Colonic mucosa (tissue), 4 donors: ENCODE measurements at regions not wholly inside any gene's neighbourhood (a gene's known extent, or its start where the extent isn't known, plus 50 kb on each side); places are given as distances from the start of the nearest gene placed in this dataset.

ENCODE experiments used
- DNase-seq: peaks from one replicate; pipeline ENCODE4 v3.0.0-alpha.2; 2020
- H3K27ac ChIP-seq: fragments of 200-600 bp; one replicate; pipeline ENCODE4 v1.8.0; 2021
- H3K27me3 ChIP-seq: fragments of 200-600 bp; one replicate; pipeline ENCODE4 v1.8.0; 2021
- H3K36me3 ChIP-seq: fragments of 200-600 bp; one replicate; pipeline ENCODE4 v1.8.0; 2021
- H3K4me1 ChIP-seq: fragments of 200-600 bp; one replicate; pipeline ENCODE4 v1.8.0; 2021; ENCODE audit warnings: mild to moderate bottlenecking
- H3K4me3 ChIP-seq: fragments of 200-600 bp; one replicate; pipeline ENCODE4 v1.8.0; 2021
- H3K9ac ChIP-seq, 2 donors: one replicate each; pipeline ENCODE4 v1.7.0; 2013; ENCODE audit warnings: control low read depth in 2 of 2, low read depth in 2 of 2, low read length in 2 of 2
- H3K9me3 ChIP-seq: fragments of 200-600 bp; one replicate; pipeline ENCODE4 v1.8.0; 2021
- CTCF ChIP-seq: fragments of 200-600 bp; IDR thresholded peaks from one replicate; pipeline ENCODE4 v1.8.0; 2022; ENCODE audit warnings: antibody characterized with exemption, mild to moderate bottlenecking
- intact Hi-C: fragments of 100-400 bp; cut with DNase I; formaldehyde crosslinking; loops from one replicate; pipeline ENCODE4 v1.14.1; 2022
- donor health status: healthy.
- donor health status: DM: no; HTN: no; CAD: no.
- donor health status: DM: no; HTN: no; CAD: no.

- intact Hi-C loops: no loop called here
- Histone ChIP-seq H3K27me3 (no peaks in the 10 kb centered on the region), H3K4me1 (no peaks in the 10 kb centered on the region), H3K9ac (no peak overlapping the region), H3K4me3 (no peak overlapping the region), H3K27ac (no peak overlapping the region), H3K9me3 (no peaks in the 10 kb centered on the region), H3K36me3 (no peaks in the 10 kb centered on the region)
- no peak for TF ChIP-seq CTCF
- no peak for DNase-seq
Observed at GRCh38 chr5:61647672-61648071, 315.6 kb downstream of the ZSWIM6 start.

GRCh38 chr5:61649231-61649630 is 317.2 kb downstream of the ZSWIM6 start:
- DNase-seq: no peak
- Histone ChIP-seq H3K27ac (no peak overlapping the region), H3K27me3 (no peaks in the 10 kb centered on the region), H3K9ac (no peak overlapping the region), H3K4me1 (no peaks in the 10 kb centered on the region), H3K36me3 (no peaks in the 10 kb centered on the region), H3K9me3 (no peaks in the 10 kb centered on the region), H3K4me3 (no peak overlapping the region)
- no peak for TF ChIP-seq CTCF
- intact Hi-C loops: no loop called here

- no peak overlapping the region for H3K9ac ChIP-seq
- no peak overlapping the region for H3K4me3 ChIP-seq
- intact Hi-C loops: loop anchor here (10.0 kb wide), 3 partner anchors 315 to 595 kb away; partner anchors contain the start of gene ZSWIM6
- H3K9me3 ChIP-seq: no peaks in the 10 kb centered on the region
- no peaks in the 10 kb centered on the region for H3K27me3 ChIP-seq
- no peak for DNase-seq
- no peaks in the 10 kb centered on the region for H3K4me1 ChIP-seq
- no peak overlapping the region for H3K27ac ChIP-seq
- no peaks in the 10 kb centered on the region for H3K36me3 ChIP-seq
- TF ChIP-seq CTCF: no peak
Observed at GRCh38 chr5:61649971-61650370, 317.9 kb downstream of the ZSWIM6 start.

GRCh38 chr5:61650661-61651060 is 318.6 kb downstream of the ZSWIM6 start:
- H3K4me3 ChIP-seq: no peak overlapping the region
- H3K27me3 ChIP-seq: no peaks in the 10 kb centered on the region
- H3K36me3 ChIP-seq: no peaks in the 10 kb centered on the region
- no peak overlapping the region for H3K27ac ChIP-seq
- no peaks in the 10 kb centered on the region for H3K9me3 ChIP-seq
- no peak for DNase-seq
- no peaks in the 10 kb centered on the region for H3K4me1 ChIP-seq
- TF ChIP-seq CTCF: no peak
- intact Hi-C loops: loop anchor here (10.0 kb wide), 3 partner anchors 316 to 596 kb away; partner anchors contain the start of gene ZSWIM6
- no peak overlapping the region for H3K9ac ChIP-seq

GRCh38 chr5:61651195-61651594 is 319.1 kb downstream of the ZSWIM6 start:
- intact Hi-C loops: loop anchor here (10.0 kb wide), 3 partner anchors 316 to 596 kb away; partner anchors contain the start of gene ZSWIM6
- H3K9ac ChIP-seq: no peak overlapping the region
- no peaks in the 10 kb centered on the region for H3K4me1 ChIP-seq
- no peaks in the 10 kb centered on the region for H3K27me3 ChIP-seq
- H3K36me3 ChIP-seq: no peaks in the 10 kb centered on the region
- TF ChIP-seq CTCF: no peak
- no peak overlapping the region for H3K4me3 ChIP-seq
- DNase-seq: no peak
- H3K27ac ChIP-seq: no peak overlapping the region
- H3K9me3 ChIP-seq: no peaks in the 10 kb centered on the region

GRCh38 chr5:61652916-61653315 is 320.9 kb downstream of the ZSWIM6 start:
- intact Hi-C loops: loop anchor here (10.0 kb wide), 3 partner anchors 318 to 598 kb away; partner anchors contain the start of gene ZSWIM6
- Histone ChIP-seq H3K9ac (no peak overlapping the region), H3K4me1 (no peaks in the 10 kb centered on the region), H3K9me3 (no peaks in the 10 kb centered on the region), H3K27me3 (no peaks in the 10 kb centered on the region), H3K36me3 (no peaks in the 10 kb centered on the region), H3K27ac (no peak overlapping the region), H3K4me3 (no peak overlapping the region)
- DNase-seq: no peak
- TF ChIP-seq CTCF: no peak
